ENCODE measurements at regions not wholly inside any gene's neighbourhood (a gene's known extent, or its start where the extent isn't known, plus 50 kb on each side); places are given as distances from the start of the nearest gene placed in this dataset.
"Not testable (repeated sequence)": the region's sequence is repeated elsewhere in the genome, so short reads cannot be mapped to it uniquely, and the experiment has no call there.

DNA sequence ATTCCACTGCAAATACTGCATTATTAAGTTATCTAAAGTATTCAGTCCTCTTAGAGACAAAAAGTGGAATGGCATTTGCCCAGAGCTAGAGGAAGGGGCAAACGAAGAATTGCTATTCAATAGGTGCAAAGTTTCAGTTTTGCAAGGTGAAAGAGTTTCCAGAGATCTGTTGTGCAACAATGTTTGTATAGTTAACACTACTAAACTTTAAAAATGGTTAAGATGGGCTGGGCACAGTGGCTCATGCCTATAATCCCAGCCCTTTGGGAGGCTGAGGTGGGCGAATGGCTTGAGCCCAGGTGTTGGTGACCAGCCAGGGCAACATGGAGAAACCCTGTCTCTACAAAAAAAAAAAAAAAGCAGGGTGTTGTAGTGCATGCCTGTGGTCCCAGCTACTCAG, 102.5 kb downstream of the LUZP4 start:
- Histone ChIP-seq H3K9me2 (replicated peaks; ENCODE audit: insufficient read depth, low read length) (no peaks in the 10 kb centered on the region), H3K9me3 (ENCODE audit: low read length) (no peaks in the 10 kb centered on the region), H3K9ac (ENCODE audit: low read length) (no peak overlapping the region), H3K27me3 (ENCODE audit: low read length) (no peaks in the 10 kb centered on the region), H3K79me2 (ENCODE audit: low read length) (no peaks in the 10 kb centered on the region), H3K27ac (ENCODE audit: low read length) (no peak overlapping the region), H2AFZ (ENCODE audit: low read length) (no peak overlapping the region), H3K4me1 (ENCODE audit: low read length) (no peaks in the 10 kb centered on the region), H4K20me1 (ENCODE audit: insufficient read depth, low read depth, low read length) (no peaks in the 10 kb centered on the region), H3K36me3 (ENCODE audit: insufficient read depth, low read length) (no peaks in the 10 kb centered on the region), H3K4me2 (ENCODE audit: low read depth, low read length, poor library complexity, severe bottlenecking) (no peak overlapping the region), H3K4me3 (ENCODE audit: low read length) (no peak overlapping the region)
- DNase-seq: no peak

DNA sequence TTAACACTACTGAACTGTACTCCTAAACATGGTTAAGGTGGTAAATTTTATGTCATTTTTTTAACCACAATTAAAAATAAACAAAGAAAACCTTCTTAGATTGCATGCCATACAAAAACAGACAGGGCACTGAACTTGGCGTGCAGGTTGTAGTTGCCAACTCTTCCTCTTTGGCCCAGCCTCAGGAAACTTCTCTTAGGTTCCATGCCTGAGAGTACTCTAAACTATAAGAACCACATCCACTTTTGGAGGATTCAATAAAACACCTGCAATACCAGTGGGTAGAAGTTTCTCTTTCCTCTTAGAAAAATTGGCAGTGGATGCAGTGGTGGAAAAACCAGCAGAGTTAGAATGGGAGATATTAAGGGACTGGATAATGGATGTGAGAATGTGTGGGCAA, 103.4 kb downstream of the LUZP4 start:
- no peaks in the 10 kb centered on the region for H3K9me2 ChIP-seq (replicated peaks; ENCODE audit: insufficient read depth, low read length)
- no peaks in the 10 kb centered on the region for H3K9me3 ChIP-seq (ENCODE audit: low read length)
- no peak overlapping the region for H3K4me3 ChIP-seq (ENCODE audit: low read length)
- H3K27me3 ChIP-seq (ENCODE audit: low read length): no peaks in the 10 kb centered on the region
- no peak overlapping the region for H3K9ac ChIP-seq (ENCODE audit: low read length)
- no peak overlapping the region for H3K27ac ChIP-seq (ENCODE audit: low read length)
- no peaks in the 10 kb centered on the region for H3K4me1 ChIP-seq (ENCODE audit: low read length)
- H3K36me3 ChIP-seq (ENCODE audit: insufficient read depth, low read length): no peaks in the 10 kb centered on the region
- no peak overlapping the region for H3K4me2 ChIP-seq (ENCODE audit: low read depth, low read length, poor library complexity, severe bottlenecking)
- DNase-seq: no peak
- no peaks in the 10 kb centered on the region for H4K20me1 ChIP-seq (ENCODE audit: insufficient read depth, low read depth, low read length)
- no peak overlapping the region for H2AFZ ChIP-seq (ENCODE audit: low read length)
- no peaks in the 10 kb centered on the region for H3K79me2 ChIP-seq (ENCODE audit: low read length)

DNA sequence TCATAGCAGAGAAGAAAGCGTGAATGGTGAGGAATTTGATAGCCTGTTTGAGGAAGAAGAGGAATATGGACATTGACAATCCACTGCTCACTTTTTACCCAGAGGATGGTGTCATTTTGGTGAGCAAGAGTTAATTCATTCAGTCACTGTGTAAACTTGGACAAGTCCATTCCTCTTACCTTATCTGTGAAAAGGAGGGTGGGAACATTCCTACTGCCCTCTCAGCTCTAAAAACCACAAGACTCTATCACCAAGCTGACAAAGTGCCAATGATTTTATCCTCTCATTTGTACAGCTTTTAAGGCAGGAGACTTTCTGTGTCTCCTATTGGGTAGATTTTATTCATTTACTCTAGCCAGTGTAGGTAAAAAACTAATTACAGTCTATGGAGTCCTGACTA, 103.8 kb downstream of the LUZP4 start:
- DNase-seq: no peak
- no peaks in the 10 kb centered on the region for H3K36me3 ChIP-seq (ENCODE audit: insufficient read depth, low read length)
- no peak overlapping the region for H3K4me2 ChIP-seq (ENCODE audit: low read depth, low read length, poor library complexity, severe bottlenecking)
- no peaks in the 10 kb centered on the region for H4K20me1 ChIP-seq (ENCODE audit: insufficient read depth, low read depth, low read length)
- no peaks in the 10 kb centered on the region for H3K9me3 ChIP-seq (ENCODE audit: low read length)
- no peaks in the 10 kb centered on the region for H3K27me3 ChIP-seq (ENCODE audit: low read length)
- H3K4me3 ChIP-seq (ENCODE audit: low read length): no peak overlapping the region
- no peak overlapping the region for H2AFZ ChIP-seq (ENCODE audit: low read length)
- no peaks in the 10 kb centered on the region for H3K9me2 ChIP-seq (replicated peaks; ENCODE audit: insufficient read depth, low read length)
- H3K9ac ChIP-seq (ENCODE audit: low read length): no peak overlapping the region
- H3K79me2 ChIP-seq (ENCODE audit: low read length): no peaks in the 10 kb centered on the region
- no peaks in the 10 kb centered on the region for H3K4me1 ChIP-seq (ENCODE audit: low read length)
- no peak overlapping the region for H3K27ac ChIP-seq (ENCODE audit: low read length)

DNA sequence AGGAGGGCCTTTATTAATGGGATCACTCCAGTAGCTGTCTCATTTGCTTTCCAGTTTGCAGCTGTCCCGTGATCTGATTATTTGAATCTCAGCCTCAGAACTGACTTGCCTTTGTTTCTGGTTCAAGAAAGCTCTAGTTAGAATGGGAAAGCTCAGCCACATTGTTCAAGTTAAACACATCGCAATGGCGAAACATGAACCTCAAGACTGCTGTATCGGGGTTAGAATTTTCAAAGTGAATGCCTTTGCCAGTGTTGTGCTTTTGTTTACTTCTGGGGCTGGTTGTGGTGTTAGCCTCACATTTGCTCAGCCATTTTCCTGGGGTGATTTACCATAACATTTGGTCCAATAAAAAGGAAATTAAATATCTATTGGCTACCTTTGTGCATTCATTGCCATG, 105.3 kb downstream of the LUZP4 start:
- not testable (repeated sequence) for H2AFZ ChIP-seq (ENCODE audit: low read length); DNase-seq; H3K36me3 ChIP-seq (ENCODE audit: insufficient read depth, low read length); H3K4me1 ChIP-seq (ENCODE audit: low read length); H3K27ac ChIP-seq (ENCODE audit: low read length); H3K79me2 ChIP-seq (ENCODE audit: low read length); H3K9ac ChIP-seq (ENCODE audit: low read length); H3K9me3 ChIP-seq (ENCODE audit: low read length); H3K27me3 ChIP-seq (ENCODE audit: low read length); H3K4me3 ChIP-seq (ENCODE audit: low read length); H4K20me1 ChIP-seq (ENCODE audit: insufficient read depth, low read depth, low read length); H3K4me2 ChIP-seq (ENCODE audit: low read depth, low read length, poor library complexity, severe bottlenecking); H3K9me2 ChIP-seq (replicated peaks; ENCODE audit: insufficient read depth, low read length)

DNA sequence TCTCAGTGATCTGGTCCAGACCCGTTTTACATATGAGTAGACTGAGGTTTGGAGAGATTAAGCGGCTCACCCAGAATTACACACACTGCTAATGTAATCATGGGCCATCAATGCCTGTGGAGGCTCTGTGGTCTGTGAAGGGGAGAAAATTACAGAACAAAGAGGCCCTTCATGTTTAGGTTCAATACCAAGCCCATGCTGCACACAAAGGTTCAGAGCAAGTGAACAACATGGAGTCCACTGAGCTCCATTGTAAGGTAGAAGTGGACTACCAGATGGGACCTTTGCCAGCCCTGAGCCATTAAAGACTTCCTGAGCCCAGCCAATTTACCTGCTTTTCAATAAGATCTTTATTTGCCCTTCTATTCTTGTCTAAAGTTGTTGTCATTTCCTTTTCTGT, 109.8 kb downstream of the LUZP4 start:
- Histone ChIP-seq H3K4me1 (ENCODE audit: low read length) (no peaks in the 10 kb centered on the region), H2AFZ (ENCODE audit: low read length) (no peak overlapping the region), H3K4me2 (ENCODE audit: low read depth, low read length, poor library complexity, severe bottlenecking) (no peak overlapping the region), H3K9me3 (ENCODE audit: low read length) (no peaks in the 10 kb centered on the region), H3K27me3 (ENCODE audit: low read length) (no peaks in the 10 kb centered on the region), H3K9me2 (replicated peaks; ENCODE audit: insufficient read depth, low read length) (no peaks in the 10 kb centered on the region), H3K4me3 (ENCODE audit: low read length) (no peak overlapping the region), H3K9ac (ENCODE audit: low read length) (no peak overlapping the region), H3K79me2 (ENCODE audit: low read length) (no peaks in the 10 kb centered on the region), H3K36me3 (ENCODE audit: insufficient read depth, low read length) (no peaks in the 10 kb centered on the region), H4K20me1 (ENCODE audit: insufficient read depth, low read depth, low read length) (no peaks in the 10 kb centered on the region), H3K27ac (ENCODE audit: low read length) (no peak overlapping the region)
- DNase-seq: no peak

DNA sequence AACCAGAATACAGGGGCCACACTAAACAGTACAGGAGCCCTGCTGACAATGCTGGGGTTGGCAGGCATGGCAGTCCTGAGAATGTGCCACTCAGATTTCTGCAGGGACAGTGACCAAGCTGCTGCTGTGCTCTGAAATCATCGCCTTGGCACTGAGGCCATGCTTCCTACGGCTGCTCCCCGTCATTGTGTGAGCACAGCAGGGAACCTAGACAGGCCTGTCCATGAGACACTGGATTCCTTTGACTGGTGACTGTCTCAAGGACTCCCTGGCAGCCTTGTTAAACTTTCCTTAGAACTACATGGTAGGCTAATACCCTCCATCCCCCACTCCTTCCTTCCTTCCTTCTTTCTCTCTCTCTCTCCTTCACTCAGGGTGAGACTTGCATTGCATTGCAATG, 111.4 kb downstream of the LUZP4 start:
- Histone ChIP-seq H3K9me2 (replicated peaks; ENCODE audit: insufficient read depth, low read length) (no peaks in the 10 kb centered on the region), H3K9me3 (ENCODE audit: low read length) (no peaks in the 10 kb centered on the region), H3K4me2 (ENCODE audit: low read depth, low read length, poor library complexity, severe bottlenecking) (no peak overlapping the region), H3K79me2 (ENCODE audit: low read length) (no peaks in the 10 kb centered on the region), H3K4me3 (ENCODE audit: low read length) (no peak overlapping the region), H3K27me3 (ENCODE audit: low read length) (no peaks in the 10 kb centered on the region), H3K36me3 (ENCODE audit: insufficient read depth, low read length) (no peaks in the 10 kb centered on the region), H3K4me1 (ENCODE audit: low read length) (no peaks in the 10 kb centered on the region), H3K9ac (ENCODE audit: low read length) (no peak overlapping the region), H2AFZ (ENCODE audit: low read length) (no peak overlapping the region), H3K27ac (ENCODE audit: low read length) (no peak overlapping the region), H4K20me1 (ENCODE audit: insufficient read depth, low read depth, low read length) (no peaks in the 10 kb centered on the region)
- no peak for DNase-seq

DNA sequence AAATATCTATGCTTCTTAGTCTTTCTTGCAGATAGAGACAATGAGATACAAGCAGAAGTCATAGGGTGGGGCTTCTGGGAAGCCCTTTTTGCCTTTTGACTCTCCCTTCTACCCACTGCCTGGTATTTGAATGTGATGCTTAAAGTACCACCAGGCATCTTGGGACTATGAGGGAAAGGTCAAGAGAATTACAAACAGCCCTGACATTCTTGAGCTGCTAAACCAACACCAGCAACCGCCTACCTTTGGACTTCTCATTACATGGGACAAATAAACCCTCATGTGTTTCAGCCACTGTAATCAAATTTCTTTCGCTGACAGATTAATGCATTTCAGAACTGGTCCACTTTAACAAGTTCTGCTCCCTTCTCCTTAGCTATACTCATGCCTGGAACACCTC, 112.8 kb downstream of the LUZP4 start:
- H3K4me3 ChIP-seq (ENCODE audit: low read length): no peak overlapping the region
- no peak overlapping the region for H2AFZ ChIP-seq (ENCODE audit: low read length)
- H3K79me2 ChIP-seq (ENCODE audit: low read length): no peaks in the 10 kb centered on the region
- H3K4me1 ChIP-seq (ENCODE audit: low read length): no peaks in the 10 kb centered on the region
- DNase-seq: no peak
- H3K9ac ChIP-seq (ENCODE audit: low read length): no peak overlapping the region
- no peaks in the 10 kb centered on the region for H3K9me3 ChIP-seq (ENCODE audit: low read length)
- no peak overlapping the region for H3K4me2 ChIP-seq (ENCODE audit: low read depth, low read length, poor library complexity, severe bottlenecking)
- no peak overlapping the region for H3K27ac ChIP-seq (ENCODE audit: low read length)
- H3K27me3 ChIP-seq (ENCODE audit: low read length): no peaks in the 10 kb centered on the region
- no peaks in the 10 kb centered on the region for H3K9me2 ChIP-seq (replicated peaks; ENCODE audit: insufficient read depth, low read length)
- H3K36me3 ChIP-seq (ENCODE audit: insufficient read depth, low read length): no peaks in the 10 kb centered on the region
- H4K20me1 ChIP-seq (ENCODE audit: insufficient read depth, low read depth, low read length): no peaks in the 10 kb centered on the region

DNA sequence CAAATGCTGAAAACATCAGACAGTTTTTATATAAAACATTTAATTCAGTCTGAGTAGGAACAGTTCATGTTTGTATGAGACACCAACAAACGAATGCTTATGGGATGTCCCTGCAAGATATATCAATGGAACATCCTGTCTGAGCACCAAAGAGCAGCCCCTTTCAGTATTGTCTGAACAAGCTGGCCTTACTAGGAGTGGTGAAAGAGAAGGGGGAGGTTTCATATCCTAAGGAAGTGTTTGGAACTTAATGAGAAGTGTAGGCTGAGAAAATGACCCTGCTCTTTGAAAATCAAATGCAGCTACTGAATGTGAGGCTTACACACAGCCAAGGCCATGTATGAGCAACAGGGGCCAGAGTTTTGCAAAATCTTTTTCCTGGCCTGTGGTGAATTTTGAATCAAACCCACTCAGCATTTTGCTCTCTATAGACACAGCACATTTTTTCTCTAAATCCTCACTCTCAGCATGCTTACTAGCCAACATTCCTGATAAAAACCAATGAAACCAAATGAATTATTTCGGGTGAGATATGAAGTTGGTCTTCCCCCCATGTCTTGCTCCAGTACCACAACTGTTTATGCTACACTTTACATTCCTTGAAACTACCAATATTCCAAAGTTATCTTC, 119.4 kb downstream of the LUZP4 start:
- Histone ChIP-seq H4K20me1 (ENCODE audit: insufficient read depth, low read depth, low read length) (no peaks in the 10 kb centered on the region), H3K4me3 (ENCODE audit: low read length) (no peak overlapping the region), H3K9ac (ENCODE audit: low read length) (no peak overlapping the region), H2AFZ (ENCODE audit: low read length) (no peak overlapping the region), H3K79me2 (ENCODE audit: low read length) (no peaks in the 10 kb centered on the region), H3K9me3 (ENCODE audit: low read length) (no peaks in the 10 kb centered on the region), H3K9me2 (replicated peaks; ENCODE audit: insufficient read depth, low read length) (no peaks in the 10 kb centered on the region), H3K36me3 (ENCODE audit: insufficient read depth, low read length) (no peaks in the 10 kb centered on the region), H3K4me1 (ENCODE audit: low read length) (no peaks in the 10 kb centered on the region), H3K27ac (ENCODE audit: low read length) (no peak overlapping the region), H3K4me2 (ENCODE audit: low read depth, low read length, poor library complexity, severe bottlenecking) (no peak overlapping the region), H3K27me3 (ENCODE audit: low read length) (no peaks in the 10 kb centered on the region)
- no peak for DNase-seq

DNA sequence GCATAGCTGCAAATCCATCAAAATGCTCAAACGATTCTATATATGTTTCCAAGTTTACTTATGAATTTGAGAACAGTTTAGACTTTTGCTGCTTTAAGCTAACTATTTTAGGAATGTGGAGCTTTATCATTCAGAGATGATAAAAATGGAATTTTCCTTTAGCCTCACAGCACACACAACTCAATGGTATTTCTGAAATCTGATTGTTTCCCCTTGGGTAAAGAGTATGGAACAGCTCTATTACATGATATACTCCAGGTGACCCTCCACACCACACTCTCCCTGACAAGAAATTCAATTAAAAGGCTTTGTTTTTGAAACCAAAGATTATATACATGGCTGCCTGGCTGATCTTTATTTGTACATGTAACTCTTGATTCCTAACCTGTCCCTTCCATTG, 120.0 kb downstream of the LUZP4 start:
- no peak for DNase-seq
- no peaks in the 10 kb centered on the region for H3K9me2 ChIP-seq (replicated peaks; ENCODE audit: insufficient read depth, low read length)

More for the DNA sequence above, 120.0 kb downstream of the LUZP4 start:
- Histone ChIP-seq H3K4me2 (ENCODE audit: low read depth, low read length, poor library complexity, severe bottlenecking) (no peak overlapping the region), H3K27ac (ENCODE audit: low read length) (no peak overlapping the region), H4K20me1 (ENCODE audit: insufficient read depth, low read depth, low read length) (no peaks in the 10 kb centered on the region), H3K9ac (ENCODE audit: low read length) (no peak overlapping the region), H3K4me3 (ENCODE audit: low read length) (no peak overlapping the region), H3K36me3 (ENCODE audit: insufficient read depth, low read length) (no peaks in the 10 kb centered on the region), H3K79me2 (ENCODE audit: low read length) (no peaks in the 10 kb centered on the region), H3K9me3 (ENCODE audit: low read length) (no peaks in the 10 kb centered on the region), H3K4me1 (ENCODE audit: low read length) (no peaks in the 10 kb centered on the region), H3K27me3 (ENCODE audit: low read length) (no peaks in the 10 kb centered on the region), H2AFZ (ENCODE audit: low read length) (no peak overlapping the region)
